HFFc6 (cell line): ENCODE measurements at regions not wholly inside any gene's neighbourhood (a gene's known extent, or its start where the extent isn't known, plus 50 kb on each side); places are given as distances from the start of the nearest gene placed in this dataset.

ENCODE experiments used
- DNase-seq: peaks from one replicate; pipeline ENCODE4 v3.0.0-alpha.2; 2018
- H3K27ac Mint-ChIP-seq: 2 replicates; pipeline ENCODE4 v1.8.0; 2020; ENCODE audit warnings: mild to moderate bottlenecking, mixed read lengths
- H3K27me3 Mint-ChIP-seq: 2 replicates; pipeline ENCODE4 v1.8.0; 2021; ENCODE audit warnings: mild to moderate bottlenecking, moderate library complexity, mixed read lengths; ENCODE audit not compliant: insufficient read depth
- H3K36me3 Mint-ChIP-seq: 2 replicates; pipeline ENCODE4 v1.8.0; 2021; ENCODE audit warnings: low read depth, mixed read lengths
- H3K4me1 Mint-ChIP-seq: 2 replicates; pipeline ENCODE4 v1.8.0; 2020; ENCODE audit warnings: low read depth, mixed read lengths
- H3K4me3 Mint-ChIP-seq: 2 replicates; pipeline ENCODE4 v1.8.0; 2020; ENCODE audit warnings: mild to moderate bottlenecking, moderate library complexity, mixed read lengths
- H3K9me3 Mint-ChIP-seq: 2 replicates; pipeline ENCODE4 v1.8.0; 2020; ENCODE audit warnings: mild to moderate bottlenecking, mixed read lengths
- TF ChIP-seq, protein P1 (sequence below): fragments of 200-600 bp; sonication (generic); IDR thresholded peaks from 2 replicates; pipeline ENCODE4 v1.5.0; 2021; ENCODE audit warnings: antibody characterized with exemption, mild to moderate bottlenecking

DNA sequence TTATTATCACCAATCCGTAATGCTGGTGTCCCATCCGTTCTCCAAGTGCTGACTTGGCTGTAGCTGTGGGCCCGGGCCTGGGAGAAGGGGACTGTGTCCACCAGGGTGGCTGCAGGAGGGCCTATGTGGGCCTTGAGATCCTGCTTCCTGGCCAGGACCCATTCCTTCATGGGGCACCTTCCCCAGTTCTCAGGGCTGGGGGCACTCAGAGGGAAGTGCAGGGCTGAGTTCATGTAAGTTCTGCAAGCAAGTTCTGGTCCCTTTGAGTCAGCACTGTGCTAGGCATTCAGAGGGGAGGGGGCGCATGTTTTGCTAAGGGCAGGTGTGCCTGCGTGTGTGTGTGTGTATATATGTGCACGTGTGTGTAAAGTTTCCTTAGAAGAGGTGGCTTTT is 94.0 kb downstream of the GLI2 start:
- TF ChIP-seq, protein P1, sequence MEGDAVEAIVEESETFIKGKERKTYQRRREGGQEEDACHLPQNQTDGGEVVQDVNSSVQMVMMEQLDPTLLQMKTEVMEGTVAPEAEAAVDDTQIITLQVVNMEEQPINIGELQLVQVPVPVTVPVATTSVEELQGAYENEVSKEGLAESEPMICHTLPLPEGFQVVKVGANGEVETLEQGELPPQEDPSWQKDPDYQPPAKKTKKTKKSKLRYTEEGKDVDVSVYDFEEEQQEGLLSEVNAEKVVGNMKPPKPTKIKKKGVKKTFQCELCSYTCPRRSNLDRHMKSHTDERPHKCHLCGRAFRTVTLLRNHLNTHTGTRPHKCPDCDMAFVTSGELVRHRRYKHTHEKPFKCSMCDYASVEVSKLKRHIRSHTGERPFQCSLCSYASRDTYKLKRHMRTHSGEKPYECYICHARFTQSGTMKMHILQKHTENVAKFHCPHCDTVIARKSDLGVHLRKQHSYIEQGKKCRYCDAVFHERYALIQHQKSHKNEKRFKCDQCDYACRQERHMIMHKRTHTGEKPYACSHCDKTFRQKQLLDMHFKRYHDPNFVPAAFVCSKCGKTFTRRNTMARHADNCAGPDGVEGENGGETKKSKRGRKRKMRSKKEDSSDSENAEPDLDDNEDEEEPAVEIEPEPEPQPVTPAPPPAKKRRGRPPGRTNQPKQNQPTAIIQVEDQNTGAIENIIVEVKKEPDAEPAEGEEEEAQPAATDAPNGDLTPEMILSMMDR: no peak
- DNase-seq: no peak
- H3K9me3 Mint-ChIP-seq: no peaks in the 10 kb centered on the region
- H3K4me3 Mint-ChIP-seq: no peak overlapping the region
- no peak overlapping the region for H3K27ac Mint-ChIP-seq
- peaks cover 42% of the 10 kb centered on the region for H3K4me1 Mint-ChIP-seq
- H3K36me3 Mint-ChIP-seq: 0 out of 2 replicates have a peak, but pooled peaks cover 7% of the 10 kb centered on the region
- no peaks in the 10 kb centered on the region; the same call in 1 of the 2 replicates for H3K27me3 Mint-ChIP-seq

- Mint-ChIP-seq H3K9me3 (no peaks in the 10 kb centered on the region), H3K4me3 (no peak overlapping the region), H3K27ac (peak overlapping the region; percentile 60), H3K4me1 (peaks cover 46% of the 10 kb centered on the region), H3K27me3 (no peaks in the 10 kb centered on the region; the same call in none of the 2 replicates), H3K36me3 (0 out of 2 replicates have a peak, but pooled peaks cover 7% of the 10 kb centered on the region)
- TF ChIP-seq, protein P1: no peak
- no peak for DNase-seq
Measured at GRCh38 chr2:120830096-120830830, 94.6 kb downstream of the GLI2 start.

DNA sequence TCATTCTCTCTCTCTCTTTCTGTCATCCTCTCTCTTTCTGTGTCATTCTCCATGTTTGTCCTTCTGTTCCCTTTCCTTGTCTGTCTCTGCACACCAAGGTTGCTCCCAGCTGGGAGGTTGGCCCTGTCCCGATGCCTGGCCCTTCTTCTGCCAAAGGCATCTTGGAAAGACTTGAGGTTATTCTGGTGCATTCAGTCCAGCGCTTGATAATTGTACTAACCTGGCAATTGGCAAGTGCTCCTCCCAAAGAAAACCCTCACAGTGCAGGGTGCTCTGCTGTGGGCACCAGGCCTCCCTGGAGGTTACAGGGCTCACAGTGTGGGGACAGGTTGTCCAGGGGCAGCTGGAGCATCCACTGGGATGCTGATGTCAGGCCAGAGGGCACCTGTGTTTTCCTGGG is 95.4 kb downstream of the GLI2 start:
- Mint-ChIP-seq H3K27ac (peak overlapping the region; percentile 60), H3K27me3 (no peaks in the 10 kb centered on the region; the same call in none of the 2 replicates), H3K4me1 (peaks cover 39% of the 10 kb centered on the region), H3K9me3 (no peaks in the 10 kb centered on the region), H3K4me3 (no peak overlapping the region), H3K36me3 (0 out of 2 replicates have a peak, but pooled peaks cover 7% of the 10 kb centered on the region)
- no peak for DNase-seq
- TF ChIP-seq, protein P1: no peak

- Mint-ChIP-seq H3K4me3 (no peak overlapping the region), H3K36me3 (0 out of 2 replicates have a peak, but pooled peaks cover 7% of the 10 kb centered on the region), H3K27me3 (no peaks in the 10 kb centered on the region; the same call in none of the 2 replicates), H3K27ac (no peak overlapping the region), H3K4me1 (peaks cover 36% of the 10 kb centered on the region), H3K9me3 (no peaks in the 10 kb centered on the region)
- no peak for DNase-seq
- TF ChIP-seq, protein P1: no peak
Measured at GRCh38 chr2:120831891-120832290, 96.2 kb downstream of the GLI2 start.

- Mint-ChIP-seq H3K36me3 (0 out of 2 replicates have a peak, but pooled peaks cover 7% of the 10 kb centered on the region), H3K9me3 (no peaks in the 10 kb centered on the region), H3K4me1 (peaks cover 36% of the 10 kb centered on the region), H3K27me3 (no peaks in the 10 kb centered on the region; the same call in none of the 2 replicates), H3K27ac (no peak overlapping the region), H3K4me3 (no peak overlapping the region)
- no peak for DNase-seq
- TF ChIP-seq, protein P1: no peak
Measured at GRCh38 chr2:120832296-120833070, 96.8 kb downstream of the GLI2 start.
